ENCODE measurements at regions not wholly inside any gene's neighbourhood (a gene's known extent, or its start where the extent isn't known, plus 50 kb on each side); places are given as distances from the start of the nearest gene placed in this dataset.
"Not testable (repeated sequence)": the region's sequence is repeated elsewhere in the genome, so short reads cannot be mapped to it uniquely, and the experiment has no call there.

DNA sequence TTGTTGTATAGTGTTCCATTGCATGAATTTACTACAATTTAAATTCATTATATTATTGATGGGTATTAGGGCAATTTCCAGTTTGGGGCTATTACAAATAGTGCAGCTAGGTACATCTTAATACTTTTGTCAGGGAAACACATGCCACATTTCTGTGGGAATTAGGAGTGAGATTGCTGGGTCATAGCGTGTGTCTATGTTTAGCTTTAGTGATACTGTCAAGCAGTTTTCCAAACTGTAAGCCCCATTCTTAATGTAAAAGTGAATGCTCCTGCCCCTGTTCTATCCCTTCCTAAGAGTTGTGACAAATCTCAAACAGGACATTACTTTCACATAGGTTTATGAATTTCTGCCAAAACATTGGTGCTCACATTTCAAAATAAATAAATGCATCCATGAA is 184.5 kb upstream of the ANKRD28 start:
- Histone ChIP-seq H3K4me1 (peaks cover 6% of the 10 kb centered on the region), H3K36me3 (no peaks in the 10 kb centered on the region), H3K27ac (no peak overlapping the region), H3K27me3 (ENCODE audit: low read depth) (no peaks in the 10 kb centered on the region), H3K4me3 (no peak overlapping the region), H3K9me3 (no peaks in the 10 kb centered on the region)
- intact Hi-C loops (cut with DNase I), result no loop called here
- DNase-seq (no peak), ATAC-seq (no peak)
- TF ChIP-seq CTCF (IDR thresholded peaks at IDR 0.05), result no peak

DNA sequence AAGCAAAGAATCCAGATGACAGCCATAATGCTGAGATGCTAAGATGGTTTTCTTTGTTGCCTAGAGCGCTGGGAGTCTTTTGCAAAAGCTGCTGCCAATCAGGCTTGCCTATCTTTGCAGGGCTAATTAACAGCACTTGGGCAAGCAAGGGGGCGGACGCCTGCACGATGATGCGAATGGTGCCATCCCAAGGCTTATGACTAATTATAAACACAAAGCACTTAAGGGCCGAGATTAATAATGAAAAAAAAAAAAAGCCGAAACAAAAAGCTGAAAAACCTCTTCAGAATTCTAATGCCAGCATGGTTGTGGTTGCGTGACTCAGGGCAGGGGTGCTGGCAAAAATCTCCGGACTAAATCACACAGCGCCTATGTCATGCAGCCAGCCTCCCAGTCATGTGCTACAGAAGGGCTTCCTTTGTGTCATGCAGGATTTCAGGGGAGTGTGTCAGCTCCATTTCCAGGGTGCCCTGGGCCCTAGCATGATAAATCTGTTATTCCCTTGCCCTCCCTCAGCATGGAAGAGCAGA is 185.0 kb upstream of the ANKRD28 start:
- TF ChIP-seq CTCF (IDR thresholded peaks at IDR 0.05), result no peak
- Histone ChIP-seq H3K36me3 (no peaks in the 10 kb centered on the region), H3K9me3 (no peaks in the 10 kb centered on the region), H3K4me3 (no peak overlapping the region), H3K27me3 (ENCODE audit: low read depth) (no peaks in the 10 kb centered on the region), H3K27ac (no peak overlapping the region), H3K4me1 (peaks cover 6% of the 10 kb centered on the region)
- intact Hi-C loops (cut with DNase I), result no loop called here
- DNase-seq (no peak), ATAC-seq (peak; percentile 77 to 84)

- H3K9me3 ChIP-seq, result no peaks in the 10 kb centered on the region
- no peaks in the 10 kb centered on the region for H3K36me3 ChIP-seq
- no peak overlapping the region for H3K27ac ChIP-seq
- H3K4me1 ChIP-seq, result peaks cover 6% of the 10 kb centered on the region
- intact Hi-C loops (cut with DNase I), result no loop called here
- no peak overlapping the region for H3K4me3 ChIP-seq
- DNase-seq (no peak), ATAC-seq (peak; percentile 78 to 83)
- no peak for TF ChIP-seq CTCF (IDR thresholded peaks at IDR 0.05)
- H3K27me3 ChIP-seq (ENCODE audit: low read depth), result no peaks in the 10 kb centered on the region
Observed at GRCh38 chr3:15983232-15983631, 185.5 kb upstream of the ANKRD28 start.

- peaks cover 6% of the 10 kb centered on the region for H3K4me1 ChIP-seq
- no peak overlapping the region for H3K27ac ChIP-seq
- H3K27me3 ChIP-seq (ENCODE audit: low read depth), result no peaks in the 10 kb centered on the region
- no peaks in the 10 kb centered on the region for H3K36me3 ChIP-seq
- no peak overlapping the region for H3K4me3 ChIP-seq
- DNase-seq (no peak), ATAC-seq (no peak)
- no peak for TF ChIP-seq CTCF (IDR thresholded peaks at IDR 0.05)
- no peaks in the 10 kb centered on the region for H3K9me3 ChIP-seq
- intact Hi-C loops (cut with DNase I), result no loop called here
Observed at GRCh38 chr3:15983693-15984092, 185.9 kb upstream of the ANKRD28 start.

DNA sequence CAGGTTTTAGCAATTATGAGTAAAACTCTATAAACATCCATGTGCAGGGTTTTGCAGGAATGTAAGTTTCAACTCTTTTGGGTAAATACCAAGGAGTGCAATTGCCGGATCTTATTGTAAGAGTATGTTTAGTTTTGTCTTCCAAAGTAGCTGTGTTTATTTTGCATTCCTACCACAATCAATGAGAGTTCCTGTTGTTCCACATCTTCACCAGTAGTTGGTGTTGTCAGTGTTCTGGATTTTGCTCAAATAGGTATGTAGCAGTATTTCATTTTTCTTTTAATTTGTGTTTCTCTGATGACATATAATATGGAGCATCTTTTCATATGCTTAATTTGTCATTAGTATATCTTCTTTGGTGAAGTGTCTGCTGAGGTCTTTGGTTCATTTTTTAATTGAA is 185.1 kb upstream of the GALNT15 start:
- Histone ChIP-seq H3K27me3 (ENCODE audit: low read depth) (no peaks in the 10 kb centered on the region), H3K9me3 (peaks cover 3% of the 10 kb centered on the region), H3K4me1 (no peaks in the 10 kb centered on the region), H3K4me3 (no peak overlapping the region), H3K27ac (no peak overlapping the region), H3K36me3 (no peaks in the 10 kb centered on the region)
- DNase-seq (no peak), ATAC-seq (no peak)
- no peak for TF ChIP-seq CTCF (IDR thresholded peaks at IDR 0.05)
- intact Hi-C loops (cut with DNase I), result no loop called here

DNA sequence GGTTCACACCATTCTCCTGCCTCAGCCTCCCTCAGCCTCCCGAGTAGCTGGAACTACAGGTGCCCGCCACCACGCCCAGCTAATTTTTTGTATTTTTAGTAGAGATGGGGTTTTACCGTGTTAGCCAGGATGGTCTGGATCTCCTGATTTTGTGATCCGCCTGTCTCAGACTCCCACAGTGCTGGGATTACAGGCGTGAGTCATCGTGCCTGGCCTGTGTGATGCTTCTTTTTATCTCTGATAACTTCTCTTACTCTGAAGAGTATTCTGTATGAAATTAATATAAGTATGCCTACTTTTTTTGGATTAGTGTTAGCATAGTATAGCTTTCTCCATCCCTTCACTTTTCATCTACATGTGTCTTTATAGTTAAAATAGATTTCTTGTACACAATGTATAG is 180.8 kb upstream of the GALNT15 start:
- H3K9me3 ChIP-seq; H3K27me3 ChIP-seq (ENCODE audit: low read depth); H3K4me1 ChIP-seq; H3K36me3 ChIP-seq; H3K27ac ChIP-seq; ATAC-seq; intact Hi-C loops (cut with DNase I); H3K4me3 ChIP-seq; DNase-seq: not testable (repeated sequence)

GRCh38 chr3:15996496-15996895 is 178.0 kb upstream of the GALNT15 start:
- DNase-seq; H3K27me3 ChIP-seq (ENCODE audit: low read depth); H3K4me1 ChIP-seq; intact Hi-C loops (cut with DNase I); H3K27ac ChIP-seq; H3K4me3 ChIP-seq; H3K9me3 ChIP-seq; H3K36me3 ChIP-seq; ATAC-seq: not testable (repeated sequence)

Data from lower lobe of right lung (tissue), 2 donors.